ENCODE measurements at regions not wholly inside any gene's neighbourhood (a gene's known extent, or its start where the extent isn't known, plus 50 kb on each side); places are given as distances from the start of the nearest gene placed in this dataset.

DNA sequence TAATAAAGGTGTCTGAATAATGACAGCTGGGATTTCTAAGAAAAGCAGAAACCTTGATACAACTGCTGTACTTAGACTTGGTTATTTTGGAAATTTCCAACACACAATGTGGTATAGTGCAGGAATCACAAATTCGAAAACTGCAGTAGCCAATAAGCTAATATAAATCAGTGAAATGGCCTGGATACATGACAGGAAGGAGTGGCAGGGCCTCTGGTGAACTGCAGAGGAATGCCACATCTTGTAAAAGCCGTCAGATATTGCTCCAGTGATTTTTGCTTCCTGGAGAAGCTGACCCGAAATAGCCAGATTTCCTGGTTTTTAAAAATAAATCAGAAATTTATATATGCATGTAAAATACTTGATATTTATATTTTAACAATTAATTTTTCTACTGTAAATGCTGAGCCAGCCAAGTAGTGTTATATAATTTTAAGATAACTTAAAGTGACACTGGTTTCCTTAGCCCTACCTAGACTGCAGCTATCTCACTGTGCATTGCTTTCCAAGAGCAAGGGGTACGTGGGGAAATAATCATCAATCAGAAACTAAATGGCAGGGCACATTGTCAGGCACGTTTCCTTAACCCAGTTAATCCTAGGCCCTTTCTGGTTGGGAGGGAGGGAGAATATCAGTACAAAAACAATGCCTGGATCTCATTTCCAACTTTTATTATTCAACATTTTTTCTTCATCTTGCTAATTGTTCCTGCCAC, 182.4 kb downstream of the RASEF start:
- H3K27ac ChIP-seq (ENCODE audit: extremely low read depth, low read depth, low read length) = no peak overlapping the region
- no peak for TF ChIP-seq ZNF221 (tag by site-specific recombination; IDR thresholded peaks at IDR 0.05; ENCODE audit: borderline replicate concordance)
- ChIA-PET POLR2A (no interaction called here), CTCF (interaction anchor here (0.6 kb wide), 1 partner anchor 255 kb away, joined by 3 read pairs; no protein-coding TSS in a partner anchor)
- no peak overlapping the region for H3K4me3 ChIP-seq (ENCODE audit: low read depth, low read length)
- H3K36me3 ChIP-seq (ENCODE audit: control insufficient read depth in 2 of 2, insufficient read depth in 1 of 2, low read length in 2 of 2) = no peaks in the 10 kb centered on the region
- no peaks in the 10 kb centered on the region for H3K9me3 ChIP-seq (ENCODE audit: control insufficient read depth, insufficient read depth, low read depth, low read length)
- no peaks in the 10 kb centered on the region for H3K4me1 ChIP-seq (ENCODE audit: control insufficient read depth, insufficient read depth, low read length)

DNA sequence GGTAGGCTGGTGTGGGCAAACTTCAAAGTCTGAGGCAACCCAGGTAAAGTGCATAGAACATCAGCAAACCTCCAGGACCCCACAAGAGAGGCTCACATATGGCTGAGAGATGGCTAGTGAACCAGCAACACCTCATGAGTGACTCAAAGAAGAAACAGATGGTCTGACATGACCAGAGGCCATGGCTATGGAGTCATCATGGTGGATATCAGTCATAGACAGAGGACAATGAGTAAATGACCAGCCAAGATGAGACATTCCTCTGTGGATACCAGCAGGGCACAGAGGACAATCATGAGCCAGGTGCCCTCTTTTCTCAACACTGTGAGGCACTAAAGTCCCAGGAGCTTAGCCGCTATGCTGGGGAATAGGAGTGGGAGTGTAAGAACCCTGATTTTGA, 180.8 kb downstream of the RASEF start:
- no peaks in the 10 kb centered on the region for H3K4me1 ChIP-seq (ENCODE audit: control insufficient read depth, insufficient read depth, low read length)
- no peak overlapping the region for H3K27ac ChIP-seq (ENCODE audit: extremely low read depth, low read depth, low read length)
- ChIA-PET POLR2A (no interaction called here), CTCF (interaction anchor here (0.7 kb wide), 1 partner anchor 910 kb away, joined by 3 read pairs; no protein-coding TSS in a partner anchor)
- TF ChIP-seq ZFP41 (tag by site-specific recombination; IDR thresholded peaks at IDR 0.05; ENCODE audit: borderline replicate concordance) (no peak), KLF7 (tag by site-specific recombination; IDR thresholded peaks at IDR 0.05; ENCODE audit: borderline replicate concordance) (no peak), ZSCAN5A (tag by site-specific recombination; IDR thresholded peaks at IDR 0.05) (no peak), ZNF76 (tag by site-specific recombination; IDR thresholded peaks at IDR 0.05; ENCODE audit: borderline replicate concordance, low read depth) (no peak), ZNF670 (tag by site-specific recombination; IDR thresholded peaks at IDR 0.05; ENCODE audit: low read depth) (no peak), ZNF791 (tag by site-specific recombination; IDR thresholded peaks at IDR 0.05) (no peak), ZNF561 (tag by site-specific recombination; IDR thresholded peaks at IDR 0.05; ENCODE audit: borderline replicate concordance) (no peak), ZNF19 (tag by site-specific recombination; IDR thresholded peaks at IDR 0.05; ENCODE audit: low read depth) (no peak), ZNF121 (tag by site-specific recombination; IDR thresholded peaks at IDR 0.05) (no peak), ZFP69B (tag by site-specific recombination; IDR thresholded peaks at IDR 0.05) (no peak), WT1 (tag by site-specific recombination; IDR thresholded peaks at IDR 0.05) (no peak), OVOL3 (tag by site-specific recombination; IDR thresholded peaks at IDR 0.05) (no peak), ZNF112 (tag by site-specific recombination; IDR thresholded peaks at IDR 0.05) (no peak), ZNF558 (tag by site-specific recombination; IDR thresholded peaks at IDR 0.05) (no peak), ZNF529 (tag by site-specific recombination; IDR thresholded peaks at IDR 0.05; ENCODE audit: insufficient replicate concordance) (no peak), ELK4 (IDR thresholded peaks at IDR 0.05; ENCODE audit: borderline replicate concordance, low read depth, low read length) (no peak), ZNF302 (tag by site-specific recombination; IDR thresholded peaks at IDR 0.05; ENCODE audit: low read depth) (no peak), TRIM28 (IDR thresholded peaks at IDR 0.05; ENCODE audit: borderline replicate concordance, low read length) (no peak), ZNF548 (tag by site-specific recombination; IDR thresholded peaks at IDR 0.05) (no peak)
- TF ChIP-seq, protein P1, sequence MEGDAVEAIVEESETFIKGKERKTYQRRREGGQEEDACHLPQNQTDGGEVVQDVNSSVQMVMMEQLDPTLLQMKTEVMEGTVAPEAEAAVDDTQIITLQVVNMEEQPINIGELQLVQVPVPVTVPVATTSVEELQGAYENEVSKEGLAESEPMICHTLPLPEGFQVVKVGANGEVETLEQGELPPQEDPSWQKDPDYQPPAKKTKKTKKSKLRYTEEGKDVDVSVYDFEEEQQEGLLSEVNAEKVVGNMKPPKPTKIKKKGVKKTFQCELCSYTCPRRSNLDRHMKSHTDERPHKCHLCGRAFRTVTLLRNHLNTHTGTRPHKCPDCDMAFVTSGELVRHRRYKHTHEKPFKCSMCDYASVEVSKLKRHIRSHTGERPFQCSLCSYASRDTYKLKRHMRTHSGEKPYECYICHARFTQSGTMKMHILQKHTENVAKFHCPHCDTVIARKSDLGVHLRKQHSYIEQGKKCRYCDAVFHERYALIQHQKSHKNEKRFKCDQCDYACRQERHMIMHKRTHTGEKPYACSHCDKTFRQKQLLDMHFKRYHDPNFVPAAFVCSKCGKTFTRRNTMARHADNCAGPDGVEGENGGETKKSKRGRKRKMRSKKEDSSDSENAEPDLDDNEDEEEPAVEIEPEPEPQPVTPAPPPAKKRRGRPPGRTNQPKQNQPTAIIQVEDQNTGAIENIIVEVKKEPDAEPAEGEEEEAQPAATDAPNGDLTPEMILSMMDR (tag by site-specific recombination; IDR thresholded peaks at IDR 0.05) = no peak
- H3K9me3 ChIP-seq (ENCODE audit: control insufficient read depth, insufficient read depth, low read depth, low read length) = no peaks in the 10 kb centered on the region
- H3K36me3 ChIP-seq (ENCODE audit: control insufficient read depth in 2 of 2, insufficient read depth in 1 of 2, low read length in 2 of 2) = no peaks in the 10 kb centered on the region
- H3K4me3 ChIP-seq (ENCODE audit: low read depth, low read length) = no peak overlapping the region
